ENCODE measurements at regions not wholly inside any gene's neighbourhood (a gene's known extent, or its start where the extent isn't known, plus 50 kb on each side); places are given as distances from the start of the nearest gene placed in this dataset.

DNA sequence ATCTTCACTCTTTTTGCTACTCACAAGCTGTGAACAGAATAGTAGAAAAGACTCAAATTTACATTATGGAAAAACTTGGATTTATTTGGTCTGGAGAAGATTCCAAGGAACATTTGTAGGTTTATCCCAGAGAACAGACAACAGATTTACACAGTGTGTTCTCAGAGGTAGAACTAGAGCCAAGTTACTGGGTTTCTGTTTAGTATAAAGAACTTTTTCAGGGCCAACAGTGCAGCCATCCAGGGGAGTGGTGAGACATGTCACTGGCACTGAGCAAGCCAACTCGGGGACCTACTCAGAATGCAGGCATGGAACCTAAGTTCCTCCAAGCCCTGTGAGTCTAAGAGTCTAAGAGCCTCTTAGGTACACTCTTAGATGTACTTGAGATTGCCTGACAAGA, 142.6 kb downstream of the OMA1 start:
- TF ChIP-seq EZH2 (IDR thresholded peaks at IDR 0.05; ENCODE audit: low read depth) = no peak
- TF ChIP-seq, protein P1, sequence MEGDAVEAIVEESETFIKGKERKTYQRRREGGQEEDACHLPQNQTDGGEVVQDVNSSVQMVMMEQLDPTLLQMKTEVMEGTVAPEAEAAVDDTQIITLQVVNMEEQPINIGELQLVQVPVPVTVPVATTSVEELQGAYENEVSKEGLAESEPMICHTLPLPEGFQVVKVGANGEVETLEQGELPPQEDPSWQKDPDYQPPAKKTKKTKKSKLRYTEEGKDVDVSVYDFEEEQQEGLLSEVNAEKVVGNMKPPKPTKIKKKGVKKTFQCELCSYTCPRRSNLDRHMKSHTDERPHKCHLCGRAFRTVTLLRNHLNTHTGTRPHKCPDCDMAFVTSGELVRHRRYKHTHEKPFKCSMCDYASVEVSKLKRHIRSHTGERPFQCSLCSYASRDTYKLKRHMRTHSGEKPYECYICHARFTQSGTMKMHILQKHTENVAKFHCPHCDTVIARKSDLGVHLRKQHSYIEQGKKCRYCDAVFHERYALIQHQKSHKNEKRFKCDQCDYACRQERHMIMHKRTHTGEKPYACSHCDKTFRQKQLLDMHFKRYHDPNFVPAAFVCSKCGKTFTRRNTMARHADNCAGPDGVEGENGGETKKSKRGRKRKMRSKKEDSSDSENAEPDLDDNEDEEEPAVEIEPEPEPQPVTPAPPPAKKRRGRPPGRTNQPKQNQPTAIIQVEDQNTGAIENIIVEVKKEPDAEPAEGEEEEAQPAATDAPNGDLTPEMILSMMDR (conservative IDR thresholded peaks at IDR 0.05) = no peak
- H3K4me3 ChIP-seq = no peak overlapping the region
- H3K27ac ChIP-seq = no peak overlapping the region
- H2AFZ ChIP-seq = no peak overlapping the region
- DNase-seq = no peak
- ChIA-PET CTCF (no interaction called here), POLR2A (ENCODE audit: unreplicated experiment) (no interaction called here)
- no peaks in the 10 kb centered on the region; the same call in 1 of the 2 replicates for H3K9me2 ChIP-seq (ENCODE audit: insufficient read depth)
- H3F3A ChIP-seq (ENCODE audit: insufficient read depth, low read depth) = no peaks in the 10 kb centered on the region
- no peaks in the 10 kb centered on the region for H3K36me3 ChIP-seq (ENCODE audit: low read depth)
- intact Hi-C loops (cut with micrococcal nuclease; ENCODE audit: unreplicated experiment) = no loop called here
- no peaks in the 10 kb centered on the region; the same call in 1 of the 2 replicates for H3K27me3 ChIP-seq (ENCODE audit: insufficient read depth, low read depth)
- H3K4me1 ChIP-seq (replicated peaks; ENCODE audit: insufficient read depth) = no peaks in the 10 kb centered on the region
- BruUV-seq (replicated peaks) = no TSS peak
- no peaks in the 10 kb centered on the region for H3K9me3 ChIP-seq (ENCODE audit: insufficient read depth, low read depth)
- no peaks in the 10 kb centered on the region for H3K79me2 ChIP-seq (ENCODE audit: low read depth)
- H4K20me1 ChIP-seq (ENCODE audit: insufficient read depth) = no peaks in the 10 kb centered on the region
- H3K4me2 ChIP-seq = no peak overlapping the region

DNA sequence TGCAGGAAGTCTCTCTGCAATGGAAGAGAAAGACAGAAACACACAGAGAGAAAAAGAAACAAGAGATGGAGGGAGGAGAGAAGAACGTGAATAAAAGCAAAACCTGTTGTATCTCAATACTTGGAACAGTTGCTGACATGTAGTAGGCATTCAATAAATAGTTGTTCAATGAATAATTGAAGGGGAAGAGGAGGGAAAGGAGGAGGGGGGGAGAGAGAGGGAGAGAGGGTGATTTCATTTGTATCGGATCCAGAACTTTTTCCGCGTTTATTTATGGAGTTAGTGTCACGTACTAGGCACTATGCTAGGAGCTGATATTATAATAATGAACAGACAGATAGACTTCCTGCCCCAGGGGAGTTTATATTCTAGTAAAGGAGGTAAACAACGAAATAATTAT, 144.1 kb downstream of the OMA1 start:
- ChIA-PET POLR2A (ENCODE audit: unreplicated experiment) (no interaction called here), CTCF (no interaction called here)
- intact Hi-C loops (cut with micrococcal nuclease; ENCODE audit: unreplicated experiment) = no loop called here
- H3K9me3 ChIP-seq (ENCODE audit: insufficient read depth, low read depth) = no peaks in the 10 kb centered on the region
- H3K36me3 ChIP-seq (ENCODE audit: low read depth) = no peaks in the 10 kb centered on the region
- H3K9me2 ChIP-seq (ENCODE audit: insufficient read depth) = no peaks in the 10 kb centered on the region
- H3K4me2 ChIP-seq = no peak overlapping the region
- DNase-seq = no peak
- TF ChIP-seq EZH2 (IDR thresholded peaks at IDR 0.05; ENCODE audit: low read depth) = no peak
- TF ChIP-seq, protein P1 (conservative IDR thresholded peaks at IDR 0.05) = no peak
- no peaks in the 10 kb centered on the region for H3F3A ChIP-seq (ENCODE audit: insufficient read depth, low read depth)
- no peaks in the 10 kb centered on the region for H4K20me1 ChIP-seq (ENCODE audit: insufficient read depth)
- BruUV-seq (replicated peaks) = no TSS peak
- H2AFZ ChIP-seq = no peak overlapping the region
- no peak overlapping the region for H3K4me3 ChIP-seq
- no peaks in the 10 kb centered on the region; the same call in 1 of the 2 replicates for H3K27me3 ChIP-seq (ENCODE audit: insufficient read depth, low read depth)
- H3K79me2 ChIP-seq (ENCODE audit: low read depth) = no peaks in the 10 kb centered on the region
- H3K27ac ChIP-seq = no peak overlapping the region
- no peaks in the 10 kb centered on the region for H3K4me1 ChIP-seq (replicated peaks; ENCODE audit: insufficient read depth)

DNA sequence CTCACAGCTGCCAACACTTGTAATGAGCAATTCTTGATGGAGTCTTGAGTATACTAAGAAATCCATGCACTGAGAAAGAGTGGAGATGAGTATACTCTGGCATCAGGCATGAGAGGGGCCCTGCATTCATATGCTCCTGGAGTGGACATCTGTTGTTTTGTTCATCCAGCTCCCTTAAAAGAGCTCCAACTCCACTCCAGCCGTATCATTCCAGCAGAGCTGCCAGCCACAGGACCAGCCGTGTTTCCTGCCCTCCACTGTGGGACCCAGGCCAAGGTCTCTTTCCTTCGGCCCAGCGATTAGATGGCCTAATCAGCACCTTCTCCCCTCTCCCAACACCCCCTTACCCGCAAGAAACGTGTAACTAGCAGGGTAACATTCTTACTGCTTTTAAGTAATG, 144.5 kb downstream of the OMA1 start:
- TF ChIP-seq, protein P1 (conservative IDR thresholded peaks at IDR 0.05) = no peak
- no peak for TF ChIP-seq EZH2 (IDR thresholded peaks at IDR 0.05; ENCODE audit: low read depth)
- H3K27ac ChIP-seq = no peak overlapping the region
- H3K36me3 ChIP-seq (ENCODE audit: low read depth) = no peaks in the 10 kb centered on the region
- POLR2A ChIA-PET (ENCODE audit: unreplicated experiment) = no interaction called here
- H3K27me3 ChIP-seq (ENCODE audit: insufficient read depth, low read depth) = no peaks in the 10 kb centered on the region; the same call in 1 of the 2 replicates
- no peaks in the 10 kb centered on the region for H3K79me2 ChIP-seq (ENCODE audit: low read depth)
- H3K4me2 ChIP-seq = no peak overlapping the region
- no peaks in the 10 kb centered on the region for H3K9me2 ChIP-seq (ENCODE audit: insufficient read depth)
- no peak for DNase-seq
- BruUV-seq (replicated peaks) = no TSS peak
- H2AFZ ChIP-seq = no peak overlapping the region
- no peaks in the 10 kb centered on the region for H3K9me3 ChIP-seq (ENCODE audit: insufficient read depth, low read depth)
- no peak overlapping the region for H3K4me3 ChIP-seq
- no peaks in the 10 kb centered on the region for H3F3A ChIP-seq (ENCODE audit: insufficient read depth, low read depth)
- CTCF ChIA-PET = no interaction called here
- H3K4me1 ChIP-seq (replicated peaks; ENCODE audit: insufficient read depth) = no peaks in the 10 kb centered on the region
- H4K20me1 ChIP-seq (ENCODE audit: insufficient read depth) = no peaks in the 10 kb centered on the region
- intact Hi-C loops (cut with micrococcal nuclease; ENCODE audit: unreplicated experiment) = no loop called here

Data from PC-9 (cell line).